HG02852 (cell line): ENCODE measurements at regions not wholly inside any gene's neighbourhood (a gene's known extent, or its start where the extent isn't known, plus 50 kb on each side); places are given as distances from the start of the nearest gene placed in this dataset.
"Not testable (repeated sequence)": the region's sequence is repeated elsewhere in the genome, so short reads cannot be mapped to it uniquely, and the experiment has no call there.

ENCODE experiments used
- ATAC-seq: cut with Tn5 transposase; IDR thresholded peaks from one replicate; pipeline ENCODE4 v1.9.1; 2021; ENCODE audit warnings: mild to moderate bottlenecking, moderate library complexity; ENCODE audit not compliant: unreplicated experiment

GRCh38 chrX:1062351-1062750, 150.1 kb downstream of the CRLF2 start:
- ATAC-seq, result no peak

DNA sequence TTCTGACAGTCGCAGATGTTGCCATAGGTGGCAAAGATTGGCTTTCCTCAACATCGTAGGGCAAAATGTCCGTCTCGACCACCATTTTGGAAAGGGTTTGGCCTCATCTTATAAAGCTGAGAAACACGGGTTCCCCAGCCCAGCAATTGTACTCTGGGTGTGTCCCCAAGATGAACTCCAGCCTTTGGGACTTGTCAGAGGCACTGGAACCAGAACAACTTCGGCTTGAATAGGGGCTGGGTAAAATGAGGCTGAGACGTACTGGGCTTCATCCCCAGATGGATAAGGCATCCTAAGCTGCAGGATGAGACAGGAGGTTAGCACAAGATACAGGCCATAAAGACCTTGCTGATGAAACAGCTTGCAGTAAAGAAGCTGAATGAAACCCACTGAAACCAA, 151.9 kb downstream of the CRLF2 start:
- no peak for ATAC-seq

DNA sequence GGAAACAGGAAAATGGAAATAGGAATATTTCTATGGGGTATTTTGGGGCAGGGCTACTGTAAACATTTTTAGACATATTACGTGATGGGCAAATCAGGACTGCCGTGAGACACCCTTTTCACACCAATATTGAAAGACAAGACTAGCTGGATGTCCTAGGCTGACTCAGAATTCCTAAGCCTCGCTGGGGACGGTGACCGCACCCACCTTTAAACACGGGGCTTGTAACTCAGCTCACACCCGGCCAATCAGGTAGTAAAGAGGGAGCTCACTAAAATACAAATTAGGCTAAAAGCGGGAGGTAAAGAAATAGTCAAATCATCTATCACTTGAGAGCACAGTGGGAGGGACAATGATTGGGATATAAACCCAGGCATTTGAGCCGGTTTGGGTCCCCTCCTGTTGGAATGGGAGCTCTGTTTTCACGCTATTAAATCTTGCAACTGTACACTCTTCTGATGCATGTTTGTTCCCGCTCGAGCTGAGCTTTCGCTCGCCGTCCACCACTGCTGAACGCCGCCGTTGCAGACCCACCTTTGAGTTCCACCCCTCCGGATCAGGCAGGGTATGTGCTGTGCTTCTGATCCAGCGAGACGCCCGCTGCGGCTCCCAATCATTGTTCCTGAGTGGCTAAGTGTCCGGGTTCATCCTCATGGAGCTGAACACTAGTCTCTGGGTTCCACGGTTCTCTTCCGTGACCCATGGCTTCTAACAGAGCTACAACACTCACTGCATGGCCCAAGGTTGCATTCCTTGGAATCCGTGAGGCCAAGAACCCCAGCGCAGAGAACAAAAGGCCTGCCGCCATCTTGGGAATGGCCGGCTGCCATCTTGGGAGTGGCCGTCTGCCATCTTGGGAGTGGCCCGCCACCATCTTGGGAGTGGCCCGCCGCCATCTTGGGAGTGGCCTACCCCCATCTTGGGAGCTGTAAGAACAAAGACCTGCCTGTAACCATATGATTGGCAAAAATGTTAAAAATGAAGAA, 152.6 kb downstream of the CRLF2 start:
- ATAC-seq, result no peak

- ATAC-seq, result not testable (repeated sequence)
These were observed 158.8 kb downstream of the CRLF2 start for GRCh38 chrX:1053600-1053999.

DNA sequence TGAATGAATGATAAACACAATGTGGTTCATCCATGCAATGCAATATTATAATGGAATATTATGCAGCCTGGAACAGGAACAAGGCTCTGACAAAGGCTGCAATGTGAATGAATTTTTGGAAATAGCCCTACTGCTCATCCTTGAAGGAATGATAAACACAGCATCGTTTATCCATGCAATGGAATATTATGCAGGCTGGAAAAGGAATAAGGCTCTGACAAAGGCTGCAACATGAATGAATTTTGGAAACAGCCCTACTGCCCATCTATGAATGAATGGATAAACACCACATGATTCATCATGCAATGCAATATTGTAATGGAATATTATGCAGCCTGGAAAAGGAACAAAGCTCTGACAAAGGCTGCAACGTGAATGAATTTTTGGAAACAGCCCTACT, 159.4 kb downstream of the CRLF2 start:
- no peak for ATAC-seq

GRCh38 chrX:1052021-1052420, 160.4 kb downstream of the CRLF2 start:
- no peak for ATAC-seq

- no peak for ATAC-seq
These were observed 161.0 kb downstream of the CRLF2 start for GRCh38 chrX:1051421-1051820.

GRCh38 chrX:1045680-1046314, 166.7 kb downstream of the CRLF2 start:
- ATAC-seq, result no peak

GRCh38 chrX:1041091-1041490, 171.4 kb downstream of the CRLF2 start:
- no peak for ATAC-seq

GRCh38 chrX:1035931-1036330, 176.5 kb downstream of the CRLF2 start:
- ATAC-seq, result not testable (repeated sequence)

DNA sequence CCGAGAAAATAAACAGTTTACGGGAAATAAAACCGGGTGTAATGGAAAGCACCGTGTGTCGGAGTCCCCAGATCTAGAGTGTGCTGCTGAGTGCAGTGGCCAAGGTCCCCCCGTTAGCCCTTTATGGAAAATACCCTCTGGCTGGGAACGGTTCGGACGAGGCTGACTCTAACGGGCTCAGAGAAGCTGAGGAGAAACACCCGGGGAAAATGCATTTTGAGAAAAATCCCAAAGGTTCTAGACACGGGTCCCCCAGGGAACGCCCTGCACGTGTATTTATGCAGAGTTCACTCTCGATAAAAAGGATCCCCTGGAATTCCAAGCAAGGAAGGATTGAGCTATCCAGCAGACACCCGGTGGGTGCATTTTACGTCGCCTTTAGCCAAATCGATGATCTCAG, 177.2 kb downstream of the CRLF2 start:
- no peak for ATAC-seq

GRCh38 chrX:1034717-1035116, 177.7 kb downstream of the CRLF2 start:
- no peak for ATAC-seq

- ATAC-seq, result no peak
These were observed 180.7 kb downstream of the CRLF2 start for GRCh38 chrX:1031521-1032430.

GRCh38 chrX:1029494-1029893, 183.0 kb downstream of the CRLF2 start:
- ATAC-seq, result no peak

- no peak for ATAC-seq
These were observed 184.8 kb downstream of the CRLF2 start for GRCh38 chrX:1027680-1028079.

DNA sequence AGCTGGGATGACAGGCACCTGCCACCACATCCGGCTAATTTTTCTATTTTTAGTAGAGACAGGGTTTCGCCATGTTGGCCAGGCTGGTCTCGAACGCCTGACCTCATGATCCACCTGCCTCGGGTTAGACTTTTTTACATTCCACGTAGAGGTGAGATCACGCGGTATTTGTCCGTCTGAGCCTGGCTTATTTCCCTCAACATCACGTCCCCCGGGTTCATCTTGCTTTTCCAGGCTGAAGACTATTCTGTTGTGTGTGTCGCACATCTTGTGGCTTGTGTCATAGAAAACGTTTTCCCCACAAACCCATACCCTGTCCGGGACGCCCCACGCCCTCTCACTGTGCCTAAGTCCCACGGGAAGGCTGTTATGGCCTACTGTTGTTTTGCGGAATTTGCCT, 185.3 kb downstream of the CRLF2 start:
- ATAC-seq, result no peak

DNA sequence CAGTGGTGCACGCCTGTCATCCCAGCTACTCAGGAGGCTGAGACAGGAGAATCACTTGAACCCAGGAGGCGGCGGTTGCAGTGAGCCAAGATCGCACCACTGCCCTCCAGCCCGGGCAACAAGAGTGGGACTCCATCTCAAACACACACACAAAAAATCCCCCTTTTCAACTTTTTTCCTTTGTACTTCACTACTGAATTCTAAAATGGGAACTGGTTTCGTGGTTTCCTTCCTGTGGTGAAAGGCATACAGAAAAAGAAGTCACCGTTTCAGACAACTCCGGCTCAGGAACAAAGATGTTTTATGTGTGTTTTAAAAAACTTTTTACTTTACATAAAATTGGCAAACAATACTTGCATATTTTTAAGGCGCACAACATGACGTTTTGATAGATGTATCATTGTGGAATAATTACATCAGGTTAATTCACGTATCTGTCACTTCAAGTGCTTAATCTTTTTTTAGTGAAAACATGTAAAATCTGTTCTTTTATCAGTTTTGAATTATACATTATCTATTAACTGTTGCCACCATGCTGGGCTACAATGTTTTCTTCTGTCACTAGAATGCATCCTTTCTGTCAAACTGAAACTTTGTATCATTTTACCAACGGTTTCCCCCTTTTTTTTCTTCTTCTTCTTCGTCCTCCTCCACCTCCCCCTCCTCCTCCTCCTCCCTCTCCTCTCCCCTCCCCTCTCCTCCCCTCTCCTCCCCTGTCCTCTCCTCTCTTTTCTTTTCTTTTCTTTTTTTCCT, 186.0 kb downstream of the CRLF2 start:
- ATAC-seq, result peak; percentile 67

GRCh38 chrX:1025413-1025812, 187.0 kb downstream of the CRLF2 start:
- no peak for ATAC-seq

DNA sequence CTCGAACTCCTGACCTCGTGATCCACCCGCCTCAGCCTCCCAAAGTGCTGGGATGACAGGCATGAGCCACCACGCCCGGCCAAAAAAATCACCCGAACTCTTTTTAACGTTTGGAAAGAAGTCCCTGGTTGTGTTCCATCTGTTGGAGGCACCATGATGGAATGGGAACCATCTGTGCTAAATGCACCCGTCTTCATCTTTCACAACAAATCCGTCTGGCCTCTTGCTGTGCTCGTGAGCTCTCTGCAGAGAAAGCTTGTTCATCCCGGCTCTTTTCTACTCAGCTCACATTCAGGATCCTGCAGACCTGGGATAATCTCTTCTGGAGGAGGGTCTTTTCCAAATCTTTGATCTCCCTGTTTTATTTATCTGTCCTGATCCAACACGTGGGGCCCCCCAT, 188.8 kb downstream of the CRLF2 start:
- no peak for ATAC-seq

DNA sequence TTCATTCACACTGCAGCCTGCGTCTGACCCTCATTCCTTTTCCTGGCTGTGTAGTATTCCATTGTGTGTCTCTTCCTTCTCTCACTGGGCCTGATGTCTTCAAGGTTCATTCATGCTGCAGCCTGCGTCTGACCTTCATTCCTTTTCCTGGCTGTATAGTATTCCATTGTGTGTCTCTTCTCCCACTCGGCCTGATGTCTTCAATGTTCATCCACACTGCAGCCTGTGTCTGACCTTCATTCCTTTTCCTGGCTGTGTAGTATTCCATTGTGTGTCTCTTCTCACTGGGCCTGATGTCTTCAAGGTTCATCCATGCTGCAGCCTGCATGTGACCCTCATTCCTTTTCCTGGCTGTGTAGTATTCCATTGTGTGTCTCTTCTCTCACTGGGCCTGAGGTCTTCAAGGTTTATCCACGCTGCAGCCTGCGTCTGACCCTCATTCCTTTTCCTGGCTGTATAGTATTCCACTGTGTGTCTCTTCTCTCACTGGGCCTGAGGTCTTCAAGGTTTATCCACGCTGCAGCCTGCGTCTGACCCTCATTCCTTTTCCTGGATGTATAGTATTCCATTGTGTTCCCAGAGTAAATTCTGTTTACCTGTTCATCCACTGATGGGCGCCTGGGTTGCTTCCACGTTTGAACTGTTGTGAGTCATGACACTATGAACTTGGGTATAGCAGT, 191.0 kb downstream of the CRLF2 start:
- not testable (repeated sequence) for ATAC-seq
